HG03064 (cell line): ENCODE measurements at regions not wholly inside any gene's neighbourhood (a gene's known extent, or its start where the extent isn't known, plus 50 kb on each side); places are given as distances from the start of the nearest gene placed in this dataset.
"Not testable (repeated sequence)": the region's sequence is repeated elsewhere in the genome, so short reads cannot be mapped to it uniquely, and the experiment has no call there.

Experiments
- ATAC-seq: cut with Tn5 transposase; IDR thresholded peaks from one replicate; pipeline ENCODE4 v1.9.1; 2021; ENCODE audit warnings: low read depth; ENCODE audit not compliant: unreplicated experiment

GRCh38 chr6:137610702-137611101, 116.5 kb upstream of the OLIG3 start:
- ATAC-seq = no peak

GRCh38 chr6:137623293-137623692, 129.1 kb upstream of the OLIG3 start:
- no peak for ATAC-seq

- ATAC-seq = no peak
Observed at GRCh38 chr6:137625100-137625661, 131.0 kb upstream of the OLIG3 start.

GRCh38 chr6:137625808-137626207, 131.6 kb upstream of the OLIG3 start:
- ATAC-seq = no peak

GRCh38 chr6:137630666-137631065, 136.5 kb upstream of the OLIG3 start:
- ATAC-seq = no peak

GRCh38 chr6:137631323-137631722, 137.1 kb upstream of the OLIG3 start:
- no peak for ATAC-seq

GRCh38 chr6:137634177-137634576, 140.0 kb upstream of the OLIG3 start:
- not testable (repeated sequence) for ATAC-seq

GRCh38 chr6:137637121-137637520, 142.9 kb upstream of the OLIG3 start:
- no peak for ATAC-seq

GRCh38 chr6:137638926-137639706, 144.9 kb upstream of the OLIG3 start:
- no peak for ATAC-seq

GRCh38 chr6:137640086-137640485, 145.9 kb upstream of the OLIG3 start:
- no peak for ATAC-seq

GRCh38 chr6:137641474-137642077, 147.4 kb upstream of the OLIG3 start:
- peak; percentile 56 for ATAC-seq

GRCh38 chr6:137643210-137643609, 149.0 kb upstream of the OLIG3 start:
- ATAC-seq = not testable (repeated sequence)

GRCh38 chr6:137643644-137644043, 149.4 kb upstream of the OLIG3 start:
- ATAC-seq = not testable (repeated sequence)

GRCh38 chr6:137645850-137646249, 151.7 kb upstream of the OLIG3 start:
- no peak for ATAC-seq

- ATAC-seq = no peak
Observed at GRCh38 chr6:137646484-137646883, 152.3 kb upstream of the OLIG3 start.

- no peak for ATAC-seq
Observed at GRCh38 chr6:137647762-137648447, 153.7 kb upstream of the OLIG3 start.

- ATAC-seq = no peak
Observed at GRCh38 chr6:137650720-137651119, 156.5 kb upstream of the OLIG3 start.

GRCh38 chr6:137651178-137651577, 157.0 kb upstream of the OLIG3 start:
- ATAC-seq = no peak

- ATAC-seq = no peak
Observed at GRCh38 chr6:137651591-137652335, 157.6 kb upstream of the OLIG3 start.

- ATAC-seq = no peak
Observed at GRCh38 chr6:137652961-137653705, 158.9 kb upstream of the OLIG3 start.
